BLaER1 (cell line): ENCODE measurements at regions not wholly inside any gene's neighbourhood (a gene's known extent, or its start where the extent isn't known, plus 50 kb on each side); places are given as distances from the start of the nearest gene placed in this dataset.

ENCODE experiments used
- H3K27ac ChIP-seq: shearing (Covaris generic); formaldehyde crosslinking; 2 replicates; pipeline ENCODE4 v1.8.1; 2022
- H3K27me3 ChIP-seq: shearing (Covaris generic); formaldehyde crosslinking; 2 replicates; pipeline ENCODE4 v1.8.1; 2022
- H3K36me3 ChIP-seq: shearing (Covaris generic); formaldehyde crosslinking; 2 replicates; pipeline ENCODE4 v1.8.1; 2022
- H3K4me1 ChIP-seq: shearing (Covaris generic); formaldehyde crosslinking; 2 replicates; pipeline ENCODE4 v1.8.1; 2022
- H3K4me2 ChIP-seq: shearing (Covaris generic); formaldehyde crosslinking; 2 replicates; pipeline ENCODE4 v1.8.1; 2022
- H3K4me3 ChIP-seq: shearing (Covaris generic); formaldehyde crosslinking; 2 replicates; pipeline ENCODE4 v1.8.1; 2022
- H3K9ac ChIP-seq: shearing (Covaris generic); formaldehyde crosslinking; 2 replicates; pipeline ENCODE4 v1.8.1; 2022
- H3K9me3 ChIP-seq: shearing (Covaris generic); formaldehyde crosslinking; 2 replicates; pipeline ENCODE4 v1.8.1; 2022
- H4K20me1 ChIP-seq: shearing (Covaris generic); formaldehyde crosslinking; 2 replicates; pipeline ENCODE4 v1.8.1; 2022
- Cebpa-rat ChIP-seq: shearing (Covaris generic); IDR thresholded peaks from 2 replicates; pipeline ENCODE4 v1.8.1; 2022

GRCh38 chr20:21873291-21873690 is 167.8 kb downstream of the PAX1 start:
- no peak overlapping the region for H3K4me3 ChIP-seq
- no peaks in the 10 kb centered on the region for H4K20me1 ChIP-seq
- H3K36me3 ChIP-seq, result no peaks in the 10 kb centered on the region
- no peaks in the 10 kb centered on the region for H3K27me3 ChIP-seq
- no peak overlapping the region for H3K27ac ChIP-seq
- no peaks in the 10 kb centered on the region for H3K9me3 ChIP-seq
- H3K4me1 ChIP-seq, result no peaks in the 10 kb centered on the region
- TF ChIP-seq Cebpa-rat, result no peak
- no peak overlapping the region for H3K4me2 ChIP-seq
- H3K9ac ChIP-seq, result no peak overlapping the region

- Histone ChIP-seq H3K27me3 (no peaks in the 10 kb centered on the region), H4K20me1 (no peaks in the 10 kb centered on the region), H3K4me3 (no peak overlapping the region), H3K4me1 (no peaks in the 10 kb centered on the region), H3K27ac (no peak overlapping the region), H3K9ac (no peak overlapping the region), H3K36me3 (no peaks in the 10 kb centered on the region), H3K4me2 (no peak overlapping the region), H3K9me3 (no peaks in the 10 kb centered on the region)
- TF ChIP-seq Cebpa-rat, result no peak
Observed at GRCh38 chr20:21867811-21868210, 162.3 kb downstream of the PAX1 start.

- Histone ChIP-seq H3K9ac (no peak overlapping the region), H3K9me3 (no peaks in the 10 kb centered on the region), H3K4me1 (no peaks in the 10 kb centered on the region), H3K27ac (no peak overlapping the region), H3K36me3 (no peaks in the 10 kb centered on the region), H3K4me3 (no peak overlapping the region), H3K27me3 (no peaks in the 10 kb centered on the region), H3K4me2 (no peak overlapping the region), H4K20me1 (no peaks in the 10 kb centered on the region)
- TF ChIP-seq Cebpa-rat, result no peak
Observed at GRCh38 chr20:21867353-21867752, 161.9 kb downstream of the PAX1 start.

GRCh38 chr20:21862956-21863355 is 157.5 kb downstream of the PAX1 start:
- H4K20me1 ChIP-seq, result no peaks in the 10 kb centered on the region
- no peaks in the 10 kb centered on the region for H3K9me3 ChIP-seq
- H3K4me3 ChIP-seq, result no peak overlapping the region
- TF ChIP-seq Cebpa-rat, result no peak
- H3K4me1 ChIP-seq, result no peaks in the 10 kb centered on the region
- no peaks in the 10 kb centered on the region for H3K36me3 ChIP-seq
- no peak overlapping the region for H3K4me2 ChIP-seq
- H3K27ac ChIP-seq, result no peak overlapping the region
- H3K9ac ChIP-seq, result no peak overlapping the region
- H3K27me3 ChIP-seq, result no peaks in the 10 kb centered on the region

- no peak overlapping the region for H3K4me2 ChIP-seq
- no peak overlapping the region for H3K4me3 ChIP-seq
- H3K4me1 ChIP-seq, result no peaks in the 10 kb centered on the region
- H3K27me3 ChIP-seq, result no peaks in the 10 kb centered on the region
- no peaks in the 10 kb centered on the region for H4K20me1 ChIP-seq
- H3K27ac ChIP-seq, result no peak overlapping the region
- no peak for TF ChIP-seq Cebpa-rat
- H3K36me3 ChIP-seq, result no peaks in the 10 kb centered on the region
- H3K9me3 ChIP-seq, result no peaks in the 10 kb centered on the region
- no peak overlapping the region for H3K9ac ChIP-seq
Observed at GRCh38 chr20:21862259-21862946, 156.9 kb downstream of the PAX1 start.

- no peak overlapping the region for H3K9ac ChIP-seq
- no peaks in the 10 kb centered on the region for H4K20me1 ChIP-seq
- no peak overlapping the region for H3K4me3 ChIP-seq
- no peaks in the 10 kb centered on the region for H3K36me3 ChIP-seq
- peaks cover 12% of the 10 kb centered on the region for H3K4me1 ChIP-seq
- no peaks in the 10 kb centered on the region for H3K9me3 ChIP-seq
- no peak overlapping the region for H3K27ac ChIP-seq
- H3K27me3 ChIP-seq, result no peaks in the 10 kb centered on the region
- no peak overlapping the region for H3K4me2 ChIP-seq
- TF ChIP-seq Cebpa-rat, result no peak
Observed at GRCh38 chr20:21840991-21841390, 135.5 kb downstream of the PAX1 start.

- Histone ChIP-seq H3K9ac (no peak overlapping the region), H3K4me3 (no peak overlapping the region), H3K27me3 (no peaks in the 10 kb centered on the region), H3K4me1 (peaks cover 12% of the 10 kb centered on the region), H4K20me1 (no peaks in the 10 kb centered on the region), H3K9me3 (no peaks in the 10 kb centered on the region), H3K36me3 (no peaks in the 10 kb centered on the region), H3K4me2 (peak overlapping the region; percentile 36), H3K27ac (no peak overlapping the region)
- no peak for TF ChIP-seq Cebpa-rat
Observed at GRCh38 chr20:21839982-21840381, 134.5 kb downstream of the PAX1 start.

GRCh38 chr20:21836346-21836745 is 130.9 kb downstream of the PAX1 start:
- H3K36me3 ChIP-seq, result no peaks in the 10 kb centered on the region

GRCh38 chr20:21835042-21835441 is 129.6 kb downstream of the PAX1 start:
- no peaks in the 10 kb centered on the region for H3K36me3 ChIP-seq
- no peak overlapping the region for H3K4me3 ChIP-seq
- no peaks in the 10 kb centered on the region for H4K20me1 ChIP-seq
- TF ChIP-seq Cebpa-rat, result no peak
- H3K9ac ChIP-seq, result no peak overlapping the region
- H3K9me3 ChIP-seq, result no peaks in the 10 kb centered on the region
- H3K27me3 ChIP-seq, result no peaks in the 10 kb centered on the region
- H3K4me2 ChIP-seq, result no peak overlapping the region
- H3K27ac ChIP-seq, result no peak overlapping the region
- peaks cover 7% of the 10 kb centered on the region for H3K4me1 ChIP-seq

More at GRCh38 chr20:21836346-21836745, 130.9 kb downstream of the PAX1 start:
- Histone ChIP-seq H3K27me3 (no peaks in the 10 kb centered on the region), H4K20me1 (no peaks in the 10 kb centered on the region), H3K9ac (no peak overlapping the region), H3K4me3 (no peak overlapping the region), H3K9me3 (no peaks in the 10 kb centered on the region), H3K4me1 (peaks cover 12% of the 10 kb centered on the region), H3K4me2 (no peak overlapping the region), H3K27ac (no peak overlapping the region)
- TF ChIP-seq Cebpa-rat, result no peak

- Histone ChIP-seq H3K27me3 (no peaks in the 10 kb centered on the region), H3K27ac (no peak overlapping the region), H3K9me3 (no peaks in the 10 kb centered on the region), H4K20me1 (no peaks in the 10 kb centered on the region), H3K36me3 (no peaks in the 10 kb centered on the region), H3K4me1 (no peaks in the 10 kb centered on the region), H3K4me2 (no peak overlapping the region), H3K4me3 (no peak overlapping the region), H3K9ac (no peak overlapping the region)
- no peak for TF ChIP-seq Cebpa-rat
Observed at GRCh38 chr20:21832442-21833385, 127.2 kb downstream of the PAX1 start.
